ENCODE measurements at regions not wholly inside any gene's neighbourhood (a gene's known extent, or its start where the extent isn't known, plus 50 kb on each side); places are given as distances from the start of the nearest gene placed in this dataset.

GRCh38 chr2:133806564-133806963 is 238.3 kb upstream of the NCKAP5 start:
- in situ Hi-C loops (cut with MboI; ENCODE audit: low sequenced_read_pairs): no loop called here

GRCh38 chr2:133809485-133809884 is 241.2 kb upstream of the NCKAP5 start:
- in situ Hi-C loops (cut with MboI; ENCODE audit: low sequenced_read_pairs): no loop called here

- in situ Hi-C loops (cut with MboI; ENCODE audit: low sequenced_read_pairs): no loop called here
Measured at GRCh38 chr2:133810559-133810958, 242.3 kb upstream of the NCKAP5 start.

GRCh38 chr2:133811409-133812125 is 243.3 kb upstream of the NCKAP5 start:
- in situ Hi-C loops (cut with MboI; ENCODE audit: low sequenced_read_pairs): no loop called here

GRCh38 chr2:133812826-133813617 is 244.8 kb upstream of the NCKAP5 start:
- in situ Hi-C loops (cut with MboI; ENCODE audit: low sequenced_read_pairs): no loop called here

- in situ Hi-C loops (cut with MboI; ENCODE audit: low sequenced_read_pairs): no loop called here
Measured at GRCh38 chr2:133814890-133815289, 246.6 kb upstream of the NCKAP5 start.

GRCh38 chr2:133816037-133816436 is 247.8 kb upstream of the NCKAP5 start:
- in situ Hi-C loops (cut with MboI; ENCODE audit: low sequenced_read_pairs): no loop called here

- in situ Hi-C loops (cut with MboI; ENCODE audit: low sequenced_read_pairs): no loop called here
Measured at GRCh38 chr2:133817680-133818566, 249.7 kb upstream of the NCKAP5 start.

GRCh38 chr2:133818661-133819060 is 250.4 kb upstream of the NCKAP5 start:
- in situ Hi-C loops (cut with MboI; ENCODE audit: low sequenced_read_pairs): no loop called here

GRCh38 chr2:133819906-133820305 is 251.6 kb upstream of the NCKAP5 start:
- in situ Hi-C loops (cut with MboI; ENCODE audit: low sequenced_read_pairs): no loop called here

- in situ Hi-C loops (cut with MboI; ENCODE audit: low sequenced_read_pairs): no loop called here
Measured at GRCh38 chr2:133821107-133821760, 253.0 kb upstream of the NCKAP5 start.

GRCh38 chr2:133822517-133823225 is 254.4 kb upstream of the NCKAP5 start:
- in situ Hi-C loops (cut with MboI; ENCODE audit: low sequenced_read_pairs): no loop called here

- in situ Hi-C loops (cut with MboI; ENCODE audit: low sequenced_read_pairs): no loop called here
Measured at GRCh38 chr2:133823226-133823550, 254.9 kb upstream of the NCKAP5 start.

GRCh38 chr2:133824869-133825268 is 256.6 kb upstream of the NCKAP5 start:
- in situ Hi-C loops (cut with MboI; ENCODE audit: low sequenced_read_pairs): no loop called here

GRCh38 chr2:133825778-133826177 is 257.5 kb upstream of the NCKAP5 start:
- in situ Hi-C loops (cut with MboI; ENCODE audit: low sequenced_read_pairs): no loop called here

GRCh38 chr2:133828913-133829312 is 260.6 kb upstream of the NCKAP5 start:
- in situ Hi-C loops (cut with MboI; ENCODE audit: low sequenced_read_pairs): no loop called here

GRCh38 chr2:133829450-133830020 is 261.3 kb upstream of the NCKAP5 start:
- in situ Hi-C loops (cut with MboI; ENCODE audit: low sequenced_read_pairs): no loop called here

GRCh38 chr2:133833746-133834145 is 265.5 kb upstream of the NCKAP5 start:
- in situ Hi-C loops (cut with MboI; ENCODE audit: low sequenced_read_pairs): no loop called here

GRCh38 chr2:133835821-133836619 is 267.8 kb upstream of the NCKAP5 start:
- in situ Hi-C loops (cut with MboI; ENCODE audit: low sequenced_read_pairs): no loop called here

Data from HL-60/S4 treated with phorbol 12-myristate 13-acetate at 8.2 ng/mL for 4 days and 3 days (cell line).